Lung (tissue), 11 donors: ENCODE measurements at regions not wholly inside any gene's neighbourhood (a gene's known extent, or its start where the extent isn't known, plus 50 kb on each side); places are given as distances from the start of the nearest gene placed in this dataset.
A peak's percentile ranks its signal among the peaks of the same experiment; 100 is the strongest.

Experiments used
- ATAC-seq: fragments of 200-7000 bp; cut with Tn5 transposase; one replicate; pipeline ENCODE4 v1.9.1; 2020; ENCODE audit warnings: moderate number of reproducible peaks; ENCODE audit not compliant: insufficient read depth, low FRiP score
- DNase-seq, 3 donors: peaks; one replicate each; pipeline ENCODE4 v3.0.0-alpha.2; 2013 to 2017
- H3K27ac ChIP-seq, 2 donors: one replicate each; pipeline ENCODE4 v1.5.1; 2013; ENCODE audit warnings: mild to moderate bottlenecking in 2 of 2, moderate library complexity in 2 of 2, control low read depth in 1 of 2, inconsistent platforms in 1 of 2, low read depth in 1 of 2, low read length in 1 of 2
- H3K27me3 ChIP-seq, 3 donors: one replicate each; pipeline ENCODE4 v1.5.1; 2013; ENCODE audit warnings: low read length in 2 of 3; ENCODE audit not compliant: control insufficient read depth in 3 of 3, insufficient read depth in 3 of 3
- H3K36me3 ChIP-seq, 4 donors: one replicate each; pipeline ENCODE4 v1.5.1; 2013; ENCODE audit warnings: low read length in 4 of 4, mild to moderate bottlenecking in 1 of 4, moderate library complexity in 1 of 4; ENCODE audit not compliant: control insufficient read depth in 4 of 4, insufficient read depth in 4 of 4
- H3K4me1 ChIP-seq, 5 donors: one replicate each; pipeline ENCODE4 v1.5.1; 2013; ENCODE audit warnings: low read length in 5 of 5, mild to moderate bottlenecking in 2 of 5, moderate library complexity in 1 of 5; ENCODE audit not compliant: control insufficient read depth in 5 of 5, insufficient read depth in 5 of 5
- H3K4me3 ChIP-seq: one replicate; pipeline ENCODE4 v1.5.1; 2013; ENCODE audit warnings: mild to moderate bottlenecking, control low read depth, moderate library complexity
- H3K9ac ChIP-seq, 2 donors: one replicate each; pipeline ENCODE4 v1.5.1; 2013; ENCODE audit warnings: low read length in 2 of 2, control low read depth in 1 of 2; ENCODE audit not compliant: insufficient read depth in 1 of 2
- H3K9me3 ChIP-seq, 4 donors: one replicate each; pipeline ENCODE4 v1.5.1; 2013; ENCODE audit warnings: low read length in 3 of 4, mild to moderate bottlenecking in 1 of 4, moderate library complexity in 1 of 4; ENCODE audit not compliant: control insufficient read depth in 4 of 4, insufficient read depth in 3 of 4
- WGBS, 2 donors: extraction: QIAGEN DNeasy Blood & Tissue Kit; methylation state at CpG; one replicate each; pipeline ENCODE4 v1.1.7; 2013; 5-methylcytosine and 5-hydroxymethylcytosine counted together
- TF ChIP-seq, protein P1 (sequence below): IDR thresholded peaks from 2 replicates; pipeline ENCODE4 v1.5.1; 2012; ENCODE audit warnings: mild to moderate bottlenecking; ENCODE audit errors: control extremely low read depth, extremely low read depth
- donor health status: control.
- donor health status: control.
- donor health status: Bipolar disorder and iron deficiency.
- donor health status: healthy.
- donor health status: DM: yes; HTN: yes; CAD: no.

DNA sequence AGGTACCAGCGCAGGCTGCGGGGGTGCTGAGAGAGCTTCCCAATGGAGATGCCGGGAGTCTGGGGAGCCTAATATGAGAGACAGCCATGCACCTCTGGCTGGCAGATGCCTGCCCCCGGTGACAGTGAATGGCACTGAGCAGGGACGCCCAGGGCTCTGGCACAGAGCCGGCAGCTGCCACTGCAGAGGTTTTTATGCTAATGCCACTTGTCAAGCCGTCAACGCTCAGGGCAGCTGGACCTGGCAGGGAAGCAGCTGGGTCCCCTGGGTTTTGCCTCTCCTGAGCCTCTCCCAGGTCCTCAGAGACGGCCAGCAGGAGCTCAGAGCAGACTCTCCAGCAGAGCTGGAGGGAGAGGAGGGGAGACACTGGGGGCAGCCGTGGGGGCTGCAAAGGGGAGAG is 573.6 kb downstream of the BUD13 start:
- no peaks in the 10 kb centered on the region for H3K36me3 ChIP-seq
- no peak for ATAC-seq
- no peaks in the 10 kb centered on the region for H3K9me3 ChIP-seq
- no peak overlapping the region for H3K9ac ChIP-seq
- DNase-seq: no peak
- WGBS, 2 donors: 57 to 64% methylated on average over 10 of the region's 10 CpGs
- H3K4me1 ChIP-seq: peaks cover 0 to 6% (median 0%) of the 10 kb centered on the region in 5 donors
- H3K27ac ChIP-seq: no peak overlapping the region
- TF ChIP-seq, protein P1, sequence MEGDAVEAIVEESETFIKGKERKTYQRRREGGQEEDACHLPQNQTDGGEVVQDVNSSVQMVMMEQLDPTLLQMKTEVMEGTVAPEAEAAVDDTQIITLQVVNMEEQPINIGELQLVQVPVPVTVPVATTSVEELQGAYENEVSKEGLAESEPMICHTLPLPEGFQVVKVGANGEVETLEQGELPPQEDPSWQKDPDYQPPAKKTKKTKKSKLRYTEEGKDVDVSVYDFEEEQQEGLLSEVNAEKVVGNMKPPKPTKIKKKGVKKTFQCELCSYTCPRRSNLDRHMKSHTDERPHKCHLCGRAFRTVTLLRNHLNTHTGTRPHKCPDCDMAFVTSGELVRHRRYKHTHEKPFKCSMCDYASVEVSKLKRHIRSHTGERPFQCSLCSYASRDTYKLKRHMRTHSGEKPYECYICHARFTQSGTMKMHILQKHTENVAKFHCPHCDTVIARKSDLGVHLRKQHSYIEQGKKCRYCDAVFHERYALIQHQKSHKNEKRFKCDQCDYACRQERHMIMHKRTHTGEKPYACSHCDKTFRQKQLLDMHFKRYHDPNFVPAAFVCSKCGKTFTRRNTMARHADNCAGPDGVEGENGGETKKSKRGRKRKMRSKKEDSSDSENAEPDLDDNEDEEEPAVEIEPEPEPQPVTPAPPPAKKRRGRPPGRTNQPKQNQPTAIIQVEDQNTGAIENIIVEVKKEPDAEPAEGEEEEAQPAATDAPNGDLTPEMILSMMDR: no peak
- H3K4me3 ChIP-seq: no peak overlapping the region
- H3K27me3 ChIP-seq: no peaks in the 10 kb centered on the region

DNA sequence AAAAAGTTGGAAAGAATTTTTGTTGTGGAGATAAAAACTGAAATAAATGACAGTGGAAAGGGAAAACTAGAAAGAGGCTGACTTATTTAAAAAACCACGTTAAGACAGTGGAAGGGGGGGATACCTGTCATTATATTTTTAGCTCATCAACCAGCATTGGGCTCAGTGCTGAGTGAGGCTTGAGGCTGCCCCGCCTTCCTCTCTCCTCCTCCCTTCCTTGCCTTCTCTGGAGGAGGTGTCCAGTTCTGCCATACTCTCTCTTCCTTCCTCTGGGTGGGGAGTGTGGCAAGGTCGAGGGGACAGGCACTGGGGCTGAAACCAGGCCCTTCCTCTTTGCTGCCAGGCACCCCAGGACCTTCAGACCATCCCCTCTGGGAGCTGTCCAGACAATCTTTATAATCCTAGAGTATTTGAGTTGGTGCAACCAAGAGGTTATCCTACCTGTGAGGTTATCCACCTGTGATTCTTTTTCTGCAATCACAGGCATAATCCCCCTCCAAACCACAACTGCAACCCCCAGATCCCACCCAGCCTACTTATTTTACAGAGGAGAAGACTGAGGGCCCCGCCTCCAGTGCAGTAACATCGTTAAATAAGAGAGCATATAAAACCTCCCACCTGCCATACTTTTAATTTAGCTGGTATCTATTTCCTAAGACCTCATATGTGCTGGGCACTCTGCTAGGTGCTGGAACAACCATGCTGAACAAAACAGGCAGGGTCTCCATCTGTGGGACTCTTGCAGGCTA is 578.5 kb downstream of the BUD13 start:
- H3K4me3 ChIP-seq: no peak overlapping the region
- ATAC-seq: no peak
- peak in 2 of 3 donors; percentile 22 to 33 for DNase-seq

DNA sequence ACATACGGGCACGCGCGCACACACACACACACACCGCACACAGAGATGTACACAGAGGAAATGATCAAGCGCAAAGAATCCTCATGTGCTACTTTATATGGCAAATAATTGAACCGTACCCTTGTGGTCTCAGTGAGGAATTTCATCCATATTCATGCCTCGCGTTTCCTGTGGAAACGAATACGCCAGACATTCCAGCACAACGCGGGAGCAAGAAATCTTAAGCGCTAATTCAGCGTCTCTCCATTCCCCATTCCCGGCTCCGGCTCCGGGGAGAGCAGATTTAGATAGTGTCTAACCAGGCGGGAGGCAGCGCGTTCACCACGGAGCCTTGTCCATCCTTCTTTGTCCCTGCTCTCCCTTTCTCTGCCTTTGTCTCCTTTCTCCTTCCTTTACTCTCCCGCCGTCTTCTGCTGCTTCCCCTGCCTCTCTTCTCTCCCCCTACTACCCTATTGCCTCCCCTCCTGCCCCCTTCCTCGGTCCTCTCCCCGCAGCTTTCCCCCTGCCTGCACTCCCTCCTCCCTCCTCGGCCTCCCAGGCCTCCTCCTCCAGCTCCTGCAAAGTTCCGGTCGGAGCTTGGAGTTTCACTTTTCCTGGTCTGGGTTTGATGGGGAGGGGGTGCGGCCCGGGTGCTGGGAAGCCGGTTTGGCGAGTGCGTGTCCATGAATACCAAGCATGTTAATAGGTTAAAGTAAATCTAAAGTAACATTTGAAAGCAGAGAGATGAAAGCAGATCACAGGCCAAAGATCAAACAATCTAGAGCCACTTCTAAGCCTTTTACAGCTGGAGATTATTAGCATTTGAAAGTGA is 579.3 kb downstream of the BUD13 start:
- ATAC-seq (peak; percentile 80), DNase-seq (peak; percentile 89 to 92 (median 90))
- H3K9ac ChIP-seq: peak overlapping the region in 1 of 2 donors; percentile 85
- peak overlapping the region; percentile 34 for H3K4me3 ChIP-seq
- no peaks in the 10 kb centered on the region for H3K36me3 ChIP-seq
- no peaks in the 10 kb centered on the region for H3K9me3 ChIP-seq
- 3 to 4% methylated on average over 34 of the region's 34 CpGs for WGBS, 2 donors
- peak overlapping the region in 1 of 2 donors; percentile 67 for H3K27ac ChIP-seq
- TF ChIP-seq, protein P1: no peak
- peaks cover 0 to 14% (median 0%) of the 10 kb centered on the region in 5 donors for H3K4me1 ChIP-seq
- H3K27me3 ChIP-seq: no peaks in the 10 kb centered on the region

More for the DNA sequence above, 578.5 kb downstream of the BUD13 start:
- H3K27me3 ChIP-seq: no peaks in the 10 kb centered on the region
- peaks cover 0 to 14% (median 0%) of the 10 kb centered on the region in 5 donors for H3K4me1 ChIP-seq
- H3K27ac ChIP-seq: peak overlapping the region in 1 of 2 donors; percentile 54
- H3K36me3 ChIP-seq: no peaks in the 10 kb centered on the region
- H3K9me3 ChIP-seq: no peaks in the 10 kb centered on the region
- WGBS, 2 donors: 42 to 49% methylated on average over 5 of the region's 5 CpGs
- TF ChIP-seq, protein P1: no peak
- no peak overlapping the region for H3K9ac ChIP-seq
